DMS153 (cell line): ENCODE measurements at regions not wholly inside any gene's neighbourhood (a gene's known extent, or its start where the extent isn't known, plus 50 kb on each side); places are given as distances from the start of the nearest gene placed in this dataset.
"Not testable (repeated sequence)": the region's sequence is repeated elsewhere in the genome, so short reads cannot be mapped to it uniquely, and the experiment has no call there.

Source experiments
- DNase-seq: peaks from one replicate; lab custom pipeline; 2025; lab: John Stamatoyannopoulos, UW

- not testable (repeated sequence) for DNase-seq
These were observed 77.5 kb downstream of the SNX5 start for GRCh38 chr20:17891131-17891530.

- no peak for DNase-seq
These were observed 78.3 kb downstream of the SNX5 start for GRCh38 chr20:17890330-17890729.

DNA sequence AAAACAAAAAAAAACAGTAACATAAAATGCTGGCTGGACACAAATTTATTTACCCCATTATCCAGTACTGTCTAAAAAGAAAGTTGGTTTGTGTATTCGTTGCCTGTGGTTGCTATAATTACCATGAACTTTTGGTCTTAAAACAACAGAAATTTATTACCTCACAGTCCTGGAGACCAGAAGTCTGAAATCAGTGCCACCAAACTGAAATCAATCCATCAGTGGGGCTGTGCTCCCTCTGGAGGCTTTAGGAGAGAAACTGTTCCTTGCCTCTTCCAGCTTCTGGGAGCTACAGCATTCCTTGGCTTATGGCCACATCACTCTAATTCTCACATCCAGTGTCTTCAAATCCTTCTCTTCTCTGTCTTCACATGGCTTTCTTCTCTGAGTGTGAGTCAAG is 79.4 kb downstream of the SNX5 start:
- DNase-seq = no peak

DNA sequence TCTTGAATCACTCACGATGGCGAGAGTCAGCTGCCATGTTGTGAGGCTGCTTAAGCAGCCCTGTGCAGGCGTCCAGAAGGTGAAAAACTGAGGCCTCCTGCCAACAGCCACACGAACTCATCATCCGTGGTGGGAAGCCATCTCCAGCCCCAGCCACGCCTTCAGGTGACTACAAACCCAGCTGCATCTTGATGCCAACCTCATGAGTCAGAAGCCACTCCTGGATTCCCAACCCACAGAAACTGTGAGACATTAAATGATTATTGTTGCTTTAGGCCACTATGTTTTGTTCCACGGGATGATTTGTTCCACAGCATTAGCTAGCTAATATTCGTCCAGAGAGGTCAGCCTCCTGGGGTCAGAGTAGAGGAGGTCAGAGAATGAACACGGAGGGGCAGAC is 80.5 kb downstream of the SNX5 start:
- no peak for DNase-seq

GRCh38 chr20:17887331-17888030 is 81.1 kb downstream of the SNX5 start:
- DNase-seq = no peak

GRCh38 chr20:17885544-17885943 is 83.0 kb downstream of the SNX5 start:
- DNase-seq = peak; percentile 6

DNA sequence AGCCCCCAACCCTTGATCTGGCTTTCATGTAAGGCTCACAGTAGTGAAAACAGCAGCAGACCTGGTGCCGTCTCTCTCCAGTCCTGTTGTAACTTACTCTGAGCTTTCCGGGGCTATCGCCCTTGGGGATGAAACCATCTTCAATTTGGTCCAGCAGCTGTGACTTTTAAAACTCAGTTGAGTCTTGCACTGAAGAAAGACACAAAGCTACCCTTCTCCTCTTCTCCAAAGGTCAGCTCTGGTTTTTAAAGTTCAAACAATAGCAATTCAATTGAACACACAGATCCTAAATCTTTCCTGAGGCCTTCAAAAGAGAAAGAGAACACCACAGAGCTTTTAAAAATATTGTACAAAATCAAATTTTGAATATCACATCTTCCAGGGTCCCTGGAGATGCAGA is 83.5 kb downstream of the SNX5 start:
- no peak for DNase-seq

DNA sequence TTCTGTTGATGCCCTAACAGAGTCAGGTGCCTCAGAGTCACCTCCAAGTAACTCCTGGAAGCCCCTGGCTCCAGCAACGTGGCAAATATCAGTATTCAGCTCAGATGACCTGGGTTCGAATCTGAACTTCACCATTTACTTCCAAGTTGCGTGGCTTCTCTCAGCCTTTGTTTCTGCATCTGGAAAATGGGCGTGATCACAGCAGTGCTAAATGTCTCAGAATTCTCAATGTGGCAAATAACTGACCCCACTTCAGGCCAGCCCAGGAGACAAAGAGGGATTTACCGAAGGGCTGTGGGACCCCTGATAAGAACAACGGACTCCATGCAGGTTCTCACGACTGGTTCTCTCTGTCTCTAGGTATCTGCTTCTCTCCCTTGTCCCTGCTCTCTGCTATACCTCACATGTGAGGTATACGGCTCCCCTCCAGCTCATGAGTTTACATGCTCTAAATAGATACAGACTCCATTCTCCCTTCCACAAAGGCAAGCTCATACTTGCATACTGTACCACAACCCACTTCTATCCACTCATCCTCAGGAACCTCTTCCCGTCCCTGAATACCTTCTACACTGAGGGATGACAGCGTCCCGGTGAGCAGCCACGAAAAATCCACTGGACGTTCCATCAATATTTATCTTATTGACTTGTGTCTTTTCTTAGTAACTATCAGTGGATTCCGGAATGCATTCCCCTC is 84.1 kb downstream of the SNX5 start:
- DNase-seq = no peak

- no peak for DNase-seq
These were observed 84.8 kb downstream of the SNX5 start for GRCh38 chr20:17883592-17884306.

- DNase-seq = no peak
These were observed 85.6 kb downstream of the SNX5 start for GRCh38 chr20:17882834-17883591.

DNA sequence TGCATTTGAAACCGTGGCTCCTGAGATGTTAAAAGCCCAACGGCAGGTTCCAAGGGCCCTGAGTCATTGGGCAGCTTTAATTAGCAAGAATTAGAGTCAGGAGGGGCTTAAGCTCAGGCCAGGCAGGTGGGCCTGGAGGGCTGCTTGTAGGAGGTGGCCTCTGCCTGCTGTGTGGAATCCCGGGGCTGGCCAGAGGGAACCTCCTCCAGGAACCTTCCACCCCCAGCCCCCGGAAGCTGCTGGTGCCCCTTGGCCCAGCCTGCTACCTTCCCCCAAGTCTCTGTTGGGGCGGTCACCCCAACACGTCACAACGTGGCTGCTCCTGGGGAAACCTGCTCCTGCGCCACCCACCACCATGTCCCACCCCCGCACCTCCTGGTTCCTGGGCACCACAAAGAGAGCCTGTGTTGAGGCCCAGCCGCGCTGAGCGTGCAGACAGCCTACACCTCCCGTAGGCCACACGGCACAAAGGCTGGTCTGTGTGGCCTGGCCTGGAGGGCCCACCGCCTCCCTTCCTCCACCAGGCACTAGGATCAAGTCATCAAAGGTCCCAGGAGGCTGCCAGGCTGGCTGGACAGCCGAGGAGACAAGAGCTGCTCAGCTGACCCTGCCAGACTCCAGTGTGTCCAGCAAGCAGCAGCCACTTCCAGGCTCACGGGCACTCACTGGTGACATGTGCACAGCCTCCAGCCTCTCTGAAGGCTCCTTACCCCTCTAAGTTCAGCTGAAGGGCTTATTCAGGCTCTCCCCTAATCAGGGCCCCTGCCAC is 86.3 kb downstream of the SNX5 start:
- no peak for DNase-seq

GRCh38 chr20:17881741-17882064 is 86.9 kb downstream of the SNX5 start:
- DNase-seq = no peak

GRCh38 chr20:17878912-17879602 is 89.5 kb downstream of the SNX5 start:
- no peak for DNase-seq

GRCh38 chr20:17878069-17878911 is 90.3 kb downstream of the SNX5 start:
- DNase-seq = no peak

DNA sequence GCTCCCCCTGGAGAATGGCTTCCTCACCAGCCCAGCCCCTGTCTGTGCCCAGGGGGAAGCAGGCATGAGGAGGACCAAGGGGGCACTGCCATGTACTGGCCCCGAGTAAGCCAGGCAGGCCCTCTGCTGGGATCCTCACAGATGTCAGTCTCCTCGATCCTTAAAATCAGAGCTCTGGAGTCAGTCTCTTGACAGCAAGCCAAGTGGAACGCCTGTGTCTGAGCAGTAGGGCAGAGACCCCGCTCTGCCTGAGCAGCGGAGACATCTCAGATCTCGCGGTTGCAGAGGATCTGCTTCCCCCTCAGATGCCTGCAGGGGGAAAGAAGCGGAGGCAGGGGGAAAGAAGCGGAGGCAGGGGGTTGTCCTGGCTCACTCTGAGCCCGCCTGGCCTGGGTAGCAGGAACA is 92.6 kb downstream of the SNX5 start:
- DNase-seq = no peak

GRCh38 chr20:17875106-17875980 is 93.3 kb downstream of the SNX5 start:
- no peak for DNase-seq

DNA sequence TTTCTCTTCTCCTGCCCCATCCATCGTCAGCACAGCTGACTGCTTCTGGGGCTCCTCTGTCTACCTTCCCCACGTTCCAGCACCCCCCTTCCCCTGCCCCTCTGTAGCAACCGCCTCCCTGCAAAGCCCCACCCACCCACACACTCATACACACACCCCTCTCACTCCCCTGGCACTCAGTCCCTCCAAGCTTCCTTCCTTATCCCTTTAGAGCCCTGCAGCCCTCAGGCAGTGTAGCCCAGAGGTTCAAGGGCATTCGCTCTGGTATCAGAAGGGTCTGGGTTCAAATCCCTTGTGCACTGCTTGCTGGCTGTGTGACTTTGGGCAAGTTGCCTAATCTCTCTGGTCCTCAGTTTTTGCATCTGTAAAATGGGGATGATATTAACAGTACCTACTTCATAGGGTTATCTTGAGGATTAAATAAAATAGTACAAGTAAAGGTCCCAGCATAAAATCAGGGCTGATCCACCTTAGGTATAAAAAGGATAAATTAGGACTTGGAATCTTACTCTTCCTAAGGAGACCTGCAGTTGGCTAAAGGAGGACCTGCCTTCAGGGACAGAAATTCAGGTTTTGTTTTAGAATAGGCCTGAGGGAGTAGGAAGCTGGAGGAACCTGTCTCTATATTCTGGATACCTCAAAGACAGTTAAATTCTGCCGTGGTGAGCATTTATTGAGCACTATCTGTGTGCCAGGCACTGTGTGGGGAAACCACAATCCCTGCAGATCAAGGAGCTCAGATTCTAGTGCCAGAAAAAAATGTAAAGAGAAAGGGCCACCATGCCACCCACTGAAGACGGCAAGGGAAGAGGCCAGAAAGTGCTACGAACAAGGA is 94.1 kb downstream of the SNX5 start:
- no peak for DNase-seq
